Left ventricle myocardium inferior (tissue), 1 donor: ENCODE measurements at regions not wholly inside any gene's neighbourhood (a gene's known extent, or its start where the extent isn't known, plus 50 kb on each side); places are given as distances from the start of the nearest gene placed in this dataset.
"Not testable (repeated sequence)": the region's sequence is repeated elsewhere in the genome, so short reads cannot be mapped to it uniquely, and the experiment has no call there.

ENCODE experiments used
- DNase-seq: peaks from one replicate; pipeline ENCODE4 v3.0.0-alpha.2; 2020
- H3K27ac ChIP-seq: fragments of 200-600 bp; replicated peaks from 2 replicates; pipeline ENCODE4 v1.8.0; 2021
- H3K27me3 ChIP-seq: fragments of 200-600 bp; 2 replicates; pipeline ENCODE4 v1.8.0; 2021; ENCODE audit warnings: low read depth
- H3K36me3 ChIP-seq: fragments of 200-600 bp; 2 replicates; pipeline ENCODE4 v1.8.0; 2021
- H3K4me1 ChIP-seq: fragments of 200-600 bp; 2 replicates; pipeline ENCODE4 v1.8.0; 2021
- H3K4me3 ChIP-seq: fragments of 200-600 bp; 2 replicates; pipeline ENCODE4 v1.8.0; 2021; ENCODE audit warnings: mild to moderate bottlenecking, moderate library complexity
- H3K9me3 ChIP-seq: fragments of 200-600 bp; replicated peaks from 2 replicates; pipeline ENCODE4 v1.8.0; 2021
- intact Hi-C: fragments of 100-400 bp; cut with micrococcal nuclease; formaldehyde crosslinking; loops from one replicate; pipeline ENCODE4 v1.11.0; 2022
- TF ChIP-seq, protein P1 (sequence below): fragments of 200-600 bp; IDR thresholded peaks from 2 replicates; pipeline ENCODE4 v1.8.0; 2021; ENCODE audit warnings: antibody characterized with exemption, mild to moderate bottlenecking, borderline replicate concordance
- donor health status: DM: no; HTN: yes; CAD: no; lungs with severe emphysema.

DNA sequence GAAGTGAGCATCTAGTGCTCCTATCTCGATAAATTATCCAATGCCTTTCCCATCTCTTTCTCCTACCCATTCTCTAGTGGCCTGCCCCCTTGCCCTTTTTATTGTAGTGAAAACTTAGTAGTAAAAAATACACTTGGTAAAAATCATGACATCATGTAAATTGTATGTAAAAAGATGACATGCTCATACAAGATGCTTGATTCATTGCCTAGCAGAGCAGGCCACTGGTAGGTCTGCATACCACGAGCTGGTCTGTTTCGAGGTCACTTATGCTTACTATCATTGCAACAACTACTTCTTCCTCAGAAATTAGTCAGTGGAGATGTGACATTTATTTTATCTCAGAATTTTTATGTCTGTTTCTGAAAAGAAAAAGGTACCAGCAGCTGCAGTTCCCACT is 177.3 kb downstream of the C9orf152 start:
- Histone ChIP-seq H3K27ac (peak overlapping the region; percentile 75), H3K4me3 (no peak overlapping the region)
- intact Hi-C loops: no loop called here

DNA sequence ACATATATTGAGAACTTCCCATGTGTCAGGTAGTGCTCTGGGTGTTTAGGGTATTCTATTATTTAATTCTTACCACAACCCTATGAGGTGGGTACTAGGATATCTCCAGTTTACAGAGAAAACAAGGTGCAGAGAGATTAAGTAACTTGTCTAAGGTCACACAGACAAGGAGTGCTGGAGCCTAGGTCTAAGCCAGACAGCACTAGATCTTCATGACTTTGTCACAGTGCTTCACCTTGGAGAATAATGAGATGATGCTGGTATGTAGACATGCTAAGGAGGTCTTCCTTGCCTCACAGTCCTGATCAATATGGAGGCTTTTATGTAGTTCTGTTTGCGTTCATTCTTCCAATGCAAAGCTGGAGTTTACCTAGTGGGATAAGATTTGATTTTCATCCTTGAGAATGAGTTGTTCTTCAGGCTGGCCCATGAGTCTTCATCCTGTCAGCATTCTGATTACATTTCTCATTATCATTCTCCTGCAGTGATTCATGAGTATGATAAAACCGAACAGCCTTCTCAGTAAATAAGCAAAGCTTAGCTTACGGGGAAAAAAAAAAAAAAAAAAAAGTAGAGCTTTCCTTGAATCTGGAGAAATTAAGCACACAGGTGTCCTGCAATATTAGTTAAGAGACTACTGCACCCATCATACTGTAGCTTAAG is 176.3 kb downstream of the C9orf152 start:
- DNase-seq: no peak
- H3K4me3 ChIP-seq: no peak overlapping the region
- peaks cover 51% of the 10 kb centered on the region for H3K4me1 ChIP-seq
- H3K27ac ChIP-seq: no peak overlapping the region
- no peaks in the 10 kb centered on the region for H3K36me3 ChIP-seq
- H3K27me3 ChIP-seq: no peaks in the 10 kb centered on the region
- TF ChIP-seq, protein P1, sequence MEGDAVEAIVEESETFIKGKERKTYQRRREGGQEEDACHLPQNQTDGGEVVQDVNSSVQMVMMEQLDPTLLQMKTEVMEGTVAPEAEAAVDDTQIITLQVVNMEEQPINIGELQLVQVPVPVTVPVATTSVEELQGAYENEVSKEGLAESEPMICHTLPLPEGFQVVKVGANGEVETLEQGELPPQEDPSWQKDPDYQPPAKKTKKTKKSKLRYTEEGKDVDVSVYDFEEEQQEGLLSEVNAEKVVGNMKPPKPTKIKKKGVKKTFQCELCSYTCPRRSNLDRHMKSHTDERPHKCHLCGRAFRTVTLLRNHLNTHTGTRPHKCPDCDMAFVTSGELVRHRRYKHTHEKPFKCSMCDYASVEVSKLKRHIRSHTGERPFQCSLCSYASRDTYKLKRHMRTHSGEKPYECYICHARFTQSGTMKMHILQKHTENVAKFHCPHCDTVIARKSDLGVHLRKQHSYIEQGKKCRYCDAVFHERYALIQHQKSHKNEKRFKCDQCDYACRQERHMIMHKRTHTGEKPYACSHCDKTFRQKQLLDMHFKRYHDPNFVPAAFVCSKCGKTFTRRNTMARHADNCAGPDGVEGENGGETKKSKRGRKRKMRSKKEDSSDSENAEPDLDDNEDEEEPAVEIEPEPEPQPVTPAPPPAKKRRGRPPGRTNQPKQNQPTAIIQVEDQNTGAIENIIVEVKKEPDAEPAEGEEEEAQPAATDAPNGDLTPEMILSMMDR: no peak
- intact Hi-C loops: no loop called here
- H3K9me3 ChIP-seq: no peaks in the 10 kb centered on the region

More for the DNA sequence above, 177.3 kb downstream of the C9orf152 start:
- Histone ChIP-seq H3K36me3 (no peaks in the 10 kb centered on the region), H3K9me3 (no peaks in the 10 kb centered on the region), H3K4me1 (peaks cover 42% of the 10 kb centered on the region), H3K27me3 (no peaks in the 10 kb centered on the region)
- TF ChIP-seq, protein P1: no peak
- no peak for DNase-seq

DNA sequence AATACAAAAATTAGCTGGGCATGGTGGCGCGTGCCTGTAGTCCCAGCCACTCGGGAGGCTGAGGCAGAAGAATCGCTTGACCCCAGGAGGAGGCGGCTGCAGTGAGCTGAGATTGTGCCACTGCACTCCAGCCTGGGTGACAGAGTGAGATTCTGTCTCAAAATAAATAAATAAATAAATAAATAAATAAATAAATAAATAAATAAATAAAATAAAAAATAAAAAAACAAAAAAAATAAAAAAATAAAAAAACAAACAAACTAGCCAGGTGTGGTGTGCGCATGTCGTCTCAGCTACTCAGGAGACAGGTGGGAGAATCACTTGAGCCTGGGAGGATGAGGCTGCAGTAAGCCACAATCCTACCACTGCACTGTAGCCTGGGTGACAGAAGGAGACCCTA is 175.4 kb downstream of the C9orf152 start:
- DNase-seq, H3K27me3 ChIP-seq, H3K36me3 ChIP-seq, H3K9me3 ChIP-seq, H3K27ac ChIP-seq, intact Hi-C loops, H3K4me3 ChIP-seq: not testable (repeated sequence)
- peaks cover 49% of the 10 kb centered on the region for H3K4me1 ChIP-seq

DNA sequence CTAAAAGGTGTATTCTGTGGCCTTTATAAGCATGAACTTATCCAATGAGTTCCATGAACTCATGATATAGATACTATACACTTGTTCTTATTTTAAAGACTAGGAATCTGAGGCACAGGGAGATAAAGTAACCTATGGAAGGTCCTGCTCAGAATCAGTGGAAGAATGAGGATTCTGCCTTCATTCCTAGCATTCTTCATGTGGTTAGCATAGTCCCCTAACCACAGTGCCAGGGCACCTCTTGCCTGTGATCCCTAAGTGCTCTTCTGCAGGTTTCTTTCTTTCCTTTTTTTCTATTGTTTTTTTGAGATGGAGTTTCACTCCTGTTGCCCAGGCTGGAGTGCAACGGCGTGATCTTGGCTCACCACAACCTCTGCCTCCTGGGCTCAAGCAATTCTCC is 174.1 kb downstream of the C9orf152 start:
- TF ChIP-seq, protein P1: no peak
- no peak for DNase-seq
- no peak overlapping the region for H3K27ac ChIP-seq
- H3K36me3 ChIP-seq: no peaks in the 10 kb centered on the region
- H3K4me3 ChIP-seq: no peak overlapping the region
- H3K27me3 ChIP-seq: no peaks in the 10 kb centered on the region
- no peaks in the 10 kb centered on the region for H3K9me3 ChIP-seq
- peaks cover 36% of the 10 kb centered on the region for H3K4me1 ChIP-seq
- intact Hi-C loops: no loop called here

DNA sequence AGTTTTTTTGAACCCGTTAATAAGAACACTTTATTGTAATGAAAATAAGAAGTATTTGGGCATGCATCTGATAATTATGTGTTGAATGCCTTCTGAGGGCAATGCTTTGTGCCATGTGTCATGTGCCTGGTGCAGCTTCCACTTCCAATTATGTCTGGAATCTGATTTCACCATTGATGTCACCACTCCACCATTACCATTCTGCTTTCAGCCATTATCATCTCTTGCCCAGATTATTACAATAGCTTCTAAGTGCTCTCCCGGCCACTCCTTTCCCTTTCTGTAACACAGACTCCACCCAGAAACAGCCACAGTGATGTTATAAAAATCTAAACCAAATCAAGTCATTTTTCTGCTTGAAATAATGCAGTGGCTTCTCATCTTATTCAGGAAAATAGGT is 171.7 kb downstream of the C9orf152 start:
- peak overlapping the region; percentile 81 for H3K27ac ChIP-seq
- peaks cover 40% of the 10 kb centered on the region for H3K4me1 ChIP-seq
- DNase-seq: no peak
- no peaks in the 10 kb centered on the region for H3K27me3 ChIP-seq
- intact Hi-C loops: no loop called here
- no peak overlapping the region for H3K4me3 ChIP-seq
- TF ChIP-seq, protein P1: no peak
- H3K36me3 ChIP-seq: no peaks in the 10 kb centered on the region
- no peaks in the 10 kb centered on the region for H3K9me3 ChIP-seq

DNA sequence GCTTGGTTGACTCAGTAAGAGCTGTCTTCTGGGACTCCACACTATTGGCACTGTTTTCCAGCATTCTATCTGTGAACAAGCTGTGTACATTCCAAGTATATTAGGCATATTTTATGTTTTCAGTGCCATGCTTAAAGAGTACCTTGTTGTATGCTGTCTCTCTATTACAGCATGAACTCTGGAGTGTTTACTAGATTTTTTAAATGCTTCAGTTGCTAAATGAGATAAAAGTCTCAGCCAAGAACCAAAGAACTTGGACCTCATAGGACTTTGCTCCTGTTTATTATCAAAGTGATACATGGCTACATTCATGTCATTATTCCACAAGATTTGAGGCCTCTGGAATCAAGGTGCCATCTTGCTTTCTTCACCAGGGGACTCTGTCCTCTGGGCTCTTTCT is 167.2 kb downstream of the C9orf152 start:
- no peaks in the 10 kb centered on the region for H3K36me3 ChIP-seq
- peaks cover 51% of the 10 kb centered on the region for H3K4me1 ChIP-seq
- intact Hi-C loops: no loop called here
- H3K4me3 ChIP-seq: no peak overlapping the region
- no peaks in the 10 kb centered on the region for H3K9me3 ChIP-seq
- H3K27ac ChIP-seq: peak overlapping the region; percentile 72
- TF ChIP-seq, protein P1: no peak
- no peak for DNase-seq
- H3K27me3 ChIP-seq: no peaks in the 10 kb centered on the region
